OCI-LY7 (cell line): ENCODE measurements at regions not wholly inside any gene's neighbourhood (a gene's known extent, or its start where the extent isn't known, plus 50 kb on each side); places are given as distances from the start of the nearest gene placed in this dataset.

Experiments used
- BruUV-seq: library from RNA; stranded (reverse); fragments of 400-500 nt; replicated peaks from 2 replicates; lab custom pipeline; 2021; lab: Mats Ljungman, UMichigan
- CTCF ChIA-PET: fragments of 300-600 bp; sonication (Branson Sonifier 250); formaldehyde crosslinking; loops from one replicate; lab custom pipeline; 2022; ENCODE audit warnings: antibody characterized with exemption; ENCODE audit not compliant: unreplicated experiment; lab: Charles Lee
- POLR2A ChIA-PET: fragments of 300-600 bp; sonication (Branson Sonifier 250); formaldehyde crosslinking; loops from one replicate; lab custom pipeline; 2022; ENCODE audit warnings: antibody characterized with exemption; lab: Charles Lee
- DNase-seq: peaks from one replicate; pipeline ENCODE4 v3.0.0-alpha.2; 2015; ENCODE audit warnings: low spot score
- H2AFZ ChIP-seq: fragments of 200-600 bp; sonication (generic), shearing (Covaris generic); 2 replicates; pipeline ENCODE4 v1.6.1; 2014; ENCODE audit warnings: mild to moderate bottlenecking, antibody characterized with exemption, low read length, moderate library complexity
- H3K27ac ChIP-seq: fragments of 200-600 bp; sonication (generic); 2 replicates; pipeline ENCODE4 v1.5.1; 2014; ENCODE audit warnings: mixed run types, low read depth, mild to moderate bottlenecking, moderate library complexity, low read length, inconsistent platforms; ENCODE audit not compliant: poor library complexity, severe bottlenecking
- H3K36me3 ChIP-seq: fragments of 200-600 bp; sonication (generic); 2 replicates; pipeline ENCODE4 v1.6.1; 2014; ENCODE audit warnings: mild to moderate bottlenecking, antibody characterized with exemption, low read length, moderate library complexity, mixed read lengths; ENCODE audit not compliant: insufficient read depth
- H3K4me1 ChIP-seq: fragments of 200-600 bp; sonication (generic); 2 replicates; pipeline ENCODE4 v1.5.1; 2014; ENCODE audit warnings: mild to moderate bottlenecking, low read length; ENCODE audit not compliant: insufficient read depth, poor library complexity, severe bottlenecking
- H3K4me2 ChIP-seq: fragments of 200-600 bp; sonication (generic); 2 replicates; pipeline ENCODE4 v1.6.1; 2014; ENCODE audit warnings: mild to moderate bottlenecking, low read length
- H3K4me3 ChIP-seq: fragments of 200-600 bp; sonication (generic); 2 replicates; pipeline ENCODE4 v1.5.1; 2014; ENCODE audit warnings: mild to moderate bottlenecking, low read depth, low read length; ENCODE audit not compliant: poor library complexity, severe bottlenecking
- H3K79me2 ChIP-seq: fragments of 200-600 bp; sonication (generic); 2 replicates; pipeline ENCODE4 v1.6.1; 2016; ENCODE audit warnings: low read depth, mild to moderate bottlenecking, low read length, moderate library complexity, mixed read lengths; ENCODE audit not compliant: insufficient read depth
- H3K9me2 ChIP-seq: fragments of 200-600 bp; sonication (generic); 2 replicates; pipeline ENCODE4 v1.6.1; 2016; ENCODE audit warnings: mild to moderate bottlenecking, low read length, mixed read lengths; ENCODE audit not compliant: insufficient read depth
- H3K9me3 ChIP-seq: fragments of 200-600 bp; sonication (generic); 2 replicates; pipeline ENCODE4 v1.6.1; 2014; ENCODE audit warnings: mild to moderate bottlenecking, mixed run types, low read length, mixed read lengths
- H4K20me1 ChIP-seq: fragments of 200-600 bp; sonication (generic); 2 replicates; pipeline ENCODE4 v1.6.1; 2014; ENCODE audit warnings: mild to moderate bottlenecking, antibody characterized with exemption, low read length, moderate library complexity, mixed read lengths; ENCODE audit not compliant: insufficient read depth
- EZH2phosphoT487 ChIP-seq: fragments of 200-600 bp; sonication (generic); IDR thresholded peaks from 2 replicates; pipeline ENCODE4 v1.6.1; 2018; ENCODE audit warnings: low read depth, borderline replicate concordance, mild to moderate bottlenecking, mixed run types, antibody characterized with exemption, low read length, moderate library complexity, mixed read lengths
- intact Hi-C: fragments of 100-400 bp; cut with micrococcal nuclease; formaldehyde crosslinking; loops from one replicate; pipeline ENCODE4 v1.10.0; 2022; ENCODE audit not compliant: unreplicated experiment
- TF ChIP-seq, protein P1 (sequence below): fragments of 200-600 bp; sonication (generic); conservative IDR thresholded peaks from 2 replicates; pipeline ENCODE4 v1.5.1; 2014; ENCODE audit warnings: mild to moderate bottlenecking, antibody characterized with exemption, low read length, moderate library complexity, mixed read lengths

DNA sequence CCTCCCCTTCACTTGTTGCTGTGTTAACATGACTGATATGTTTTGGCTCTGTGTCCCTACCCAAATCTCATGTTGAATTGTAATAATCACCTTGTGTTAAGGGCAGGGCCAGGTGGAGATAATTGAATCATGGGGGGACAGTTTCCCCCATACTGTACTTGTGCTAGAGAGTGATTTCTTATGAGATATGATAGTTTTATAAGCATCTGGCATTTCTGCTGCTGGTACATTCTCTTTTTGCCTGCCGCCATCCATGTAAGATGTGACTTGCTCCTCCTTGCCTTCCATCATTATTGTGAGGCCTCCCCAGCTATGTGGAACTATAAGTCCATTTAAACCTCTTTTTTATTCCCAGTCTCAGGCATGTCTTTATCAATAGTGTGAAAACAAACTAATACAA lies 185.0 kb downstream of the TBX18 start:
- Histone ChIP-seq H3K4me1 (no peaks in the 10 kb centered on the region), H3K9me2 (no peaks in the 10 kb centered on the region), H3K27ac (no peak overlapping the region), H3K9me3 (no peaks in the 10 kb centered on the region), H2AFZ (no peak overlapping the region), H3K79me2 (no peaks in the 10 kb centered on the region), H3K36me3 (no peaks in the 10 kb centered on the region), H3K4me2 (no peak overlapping the region), H3K4me3 (no peak overlapping the region), H4K20me1 (no peaks in the 10 kb centered on the region)
- no peak for DNase-seq
- intact Hi-C loops, result no loop called here
- POLR2A ChIA-PET, result interaction anchor here (1.2 to 1.3 kb wide), 2 partner anchors 13 to 15 kb away, joined by 3 to 4 read pairs; no protein-coding TSS in a partner anchor
- CTCF ChIA-PET, result no interaction called here
- TF ChIP-seq, protein P1, sequence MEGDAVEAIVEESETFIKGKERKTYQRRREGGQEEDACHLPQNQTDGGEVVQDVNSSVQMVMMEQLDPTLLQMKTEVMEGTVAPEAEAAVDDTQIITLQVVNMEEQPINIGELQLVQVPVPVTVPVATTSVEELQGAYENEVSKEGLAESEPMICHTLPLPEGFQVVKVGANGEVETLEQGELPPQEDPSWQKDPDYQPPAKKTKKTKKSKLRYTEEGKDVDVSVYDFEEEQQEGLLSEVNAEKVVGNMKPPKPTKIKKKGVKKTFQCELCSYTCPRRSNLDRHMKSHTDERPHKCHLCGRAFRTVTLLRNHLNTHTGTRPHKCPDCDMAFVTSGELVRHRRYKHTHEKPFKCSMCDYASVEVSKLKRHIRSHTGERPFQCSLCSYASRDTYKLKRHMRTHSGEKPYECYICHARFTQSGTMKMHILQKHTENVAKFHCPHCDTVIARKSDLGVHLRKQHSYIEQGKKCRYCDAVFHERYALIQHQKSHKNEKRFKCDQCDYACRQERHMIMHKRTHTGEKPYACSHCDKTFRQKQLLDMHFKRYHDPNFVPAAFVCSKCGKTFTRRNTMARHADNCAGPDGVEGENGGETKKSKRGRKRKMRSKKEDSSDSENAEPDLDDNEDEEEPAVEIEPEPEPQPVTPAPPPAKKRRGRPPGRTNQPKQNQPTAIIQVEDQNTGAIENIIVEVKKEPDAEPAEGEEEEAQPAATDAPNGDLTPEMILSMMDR, result no peak
- no peak for TF ChIP-seq EZH2phosphoT487
- no TSS peak for BruUV-seq

DNA sequence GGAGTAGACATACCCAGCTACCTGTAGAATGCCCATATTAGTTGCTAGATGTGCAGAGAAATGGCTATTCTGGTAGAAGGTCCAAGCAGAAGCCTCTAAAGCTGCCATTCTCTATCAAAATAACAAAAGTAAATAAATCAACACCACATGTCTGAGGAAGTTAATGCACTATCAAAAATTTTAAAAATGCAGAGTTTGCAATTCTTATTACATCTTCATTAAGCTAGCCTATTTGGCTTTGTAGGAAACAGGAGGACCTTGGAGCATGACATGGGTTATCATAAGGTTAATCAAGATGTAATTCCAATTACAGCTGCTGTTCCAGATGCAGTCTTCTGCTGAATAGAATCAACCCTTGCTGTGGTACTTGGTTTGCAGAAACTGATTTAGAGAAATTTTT lies 188.4 kb downstream of the TBX18 start:
- no TSS peak for BruUV-seq
- Histone ChIP-seq H4K20me1 (no peaks in the 10 kb centered on the region), H3K27ac (no peak overlapping the region), H3K9me2 (no peaks in the 10 kb centered on the region), H3K9me3 (no peaks in the 10 kb centered on the region), H2AFZ (no peak overlapping the region), H3K4me3 (no peak overlapping the region), H3K4me1 (no peaks in the 10 kb centered on the region), H3K36me3 (no peaks in the 10 kb centered on the region), H3K79me2 (no peaks in the 10 kb centered on the region), H3K4me2 (no peak overlapping the region)
- ChIA-PET CTCF (no interaction called here), POLR2A (interaction anchor here (0.6 to 1.6 kb wide), 2 partner anchors 21 to 28 kb away, joined by 3 read pairs; no protein-coding TSS in a partner anchor)
- DNase-seq, result no peak
- intact Hi-C loops, result no loop called here
- TF ChIP-seq, protein P1, result no peak
- TF ChIP-seq EZH2phosphoT487, result no peak

DNA sequence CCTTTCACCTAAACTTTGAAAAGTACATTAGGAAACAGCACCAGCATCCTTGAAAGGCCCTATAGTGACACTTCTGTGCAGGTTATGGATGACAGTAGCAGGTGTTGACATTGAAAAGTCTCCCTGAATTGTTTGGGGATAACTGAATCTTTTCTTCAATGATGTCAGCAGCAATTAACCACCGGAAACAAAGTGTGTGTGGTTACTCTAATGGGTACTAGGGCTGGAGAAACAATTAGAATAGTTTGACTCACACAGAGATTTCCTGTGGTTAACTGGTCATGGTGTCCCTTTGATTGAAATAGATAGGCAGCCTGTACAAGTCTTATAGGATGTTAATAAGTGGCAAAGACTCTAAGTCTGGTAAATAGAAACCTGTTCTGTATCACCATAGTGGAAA lies 189.1 kb downstream of the TBX18 start:
- POLR2A ChIA-PET, result no interaction called here
- Histone ChIP-seq H3K9me3 (no peaks in the 10 kb centered on the region), H3K27ac (no peak overlapping the region), H3K79me2 (no peaks in the 10 kb centered on the region), H3K4me1 (no peaks in the 10 kb centered on the region), H2AFZ (no peak overlapping the region), H3K4me2 (no peak overlapping the region), H3K4me3 (no peak overlapping the region), H3K36me3 (no peaks in the 10 kb centered on the region), H4K20me1 (no peaks in the 10 kb centered on the region), H3K9me2 (no peaks in the 10 kb centered on the region)
- CTCF ChIA-PET, result no interaction called here
- BruUV-seq, result no TSS peak
- intact Hi-C loops, result no loop called here
- no peak for DNase-seq
- no peak for TF ChIP-seq EZH2phosphoT487
- TF ChIP-seq, protein P1, result no peak
